Tibial nerve (tissue), 4 donors: ENCODE measurements at regions not wholly inside any gene's neighbourhood (a gene's known extent, or its start where the extent isn't known, plus 50 kb on each side); places are given as distances from the start of the nearest gene placed in this dataset.

ENCODE experiments used
- EP300 ChIP-seq, 2 donors: sonication (generic); formaldehyde crosslinking; IDR thresholded peaks; one replicate each; pipeline ENCODE4 v1.6.1; 2017; ENCODE audit warnings: antibody characterized with exemption in 2 of 2, mild to moderate bottlenecking in 1 of 2
- TF ChIP-seq, protein P1 (sequence below), 5 experiments: fragments of 200-600 bp in 3 of 5; fragments of 450-650 bp in 2 of 5; sonication (generic) in 3 of 5; IDR thresholded peaks; one replicate each; pipeline ENCODE4 v1.5.1; 2016 to 2019; ENCODE audit warnings: antibody characterized with exemption in 5 of 5, mild to moderate bottlenecking in 3 of 5, moderate library complexity in 2 of 5

DNA sequence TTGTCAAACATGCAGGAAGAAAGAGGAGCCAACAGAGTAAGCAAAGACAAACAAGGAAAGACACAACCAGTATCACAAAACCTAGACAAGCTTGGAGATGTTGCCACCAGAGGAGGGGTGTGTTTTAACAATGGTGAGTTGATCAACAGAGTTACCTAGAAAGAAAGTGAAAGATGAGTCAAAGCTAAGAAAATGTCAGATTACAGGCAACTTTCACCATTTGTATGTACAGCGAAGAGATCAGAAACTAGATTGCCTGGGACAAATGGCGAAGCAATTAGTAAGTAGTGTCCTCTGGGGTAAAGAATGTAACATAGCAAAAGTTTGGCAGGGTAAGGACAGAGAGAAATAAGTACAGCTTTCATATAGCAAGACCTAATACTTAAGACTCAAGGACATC lies 51.6 kb upstream of the POU3F2 start:
- TF ChIP-seq EP300 (IDR thresholded peaks at IDR 0.05) = no peak
- TF ChIP-seq, protein P1, sequence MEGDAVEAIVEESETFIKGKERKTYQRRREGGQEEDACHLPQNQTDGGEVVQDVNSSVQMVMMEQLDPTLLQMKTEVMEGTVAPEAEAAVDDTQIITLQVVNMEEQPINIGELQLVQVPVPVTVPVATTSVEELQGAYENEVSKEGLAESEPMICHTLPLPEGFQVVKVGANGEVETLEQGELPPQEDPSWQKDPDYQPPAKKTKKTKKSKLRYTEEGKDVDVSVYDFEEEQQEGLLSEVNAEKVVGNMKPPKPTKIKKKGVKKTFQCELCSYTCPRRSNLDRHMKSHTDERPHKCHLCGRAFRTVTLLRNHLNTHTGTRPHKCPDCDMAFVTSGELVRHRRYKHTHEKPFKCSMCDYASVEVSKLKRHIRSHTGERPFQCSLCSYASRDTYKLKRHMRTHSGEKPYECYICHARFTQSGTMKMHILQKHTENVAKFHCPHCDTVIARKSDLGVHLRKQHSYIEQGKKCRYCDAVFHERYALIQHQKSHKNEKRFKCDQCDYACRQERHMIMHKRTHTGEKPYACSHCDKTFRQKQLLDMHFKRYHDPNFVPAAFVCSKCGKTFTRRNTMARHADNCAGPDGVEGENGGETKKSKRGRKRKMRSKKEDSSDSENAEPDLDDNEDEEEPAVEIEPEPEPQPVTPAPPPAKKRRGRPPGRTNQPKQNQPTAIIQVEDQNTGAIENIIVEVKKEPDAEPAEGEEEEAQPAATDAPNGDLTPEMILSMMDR (IDR thresholded peaks at IDR 0.05) = no peak
